ENCODE measurements at regions not wholly inside any gene's neighbourhood (a gene's known extent, or its start where the extent isn't known, plus 50 kb on each side); places are given as distances from the start of the nearest gene placed in this dataset.

- no peak for TF ChIP-seq EP300 (IDR thresholded peaks at IDR 0.05)
- TF ChIP-seq POLR2AphosphoS5 (IDR thresholded peaks at IDR 0.05), result no peak
- TF ChIP-seq, protein P1, sequence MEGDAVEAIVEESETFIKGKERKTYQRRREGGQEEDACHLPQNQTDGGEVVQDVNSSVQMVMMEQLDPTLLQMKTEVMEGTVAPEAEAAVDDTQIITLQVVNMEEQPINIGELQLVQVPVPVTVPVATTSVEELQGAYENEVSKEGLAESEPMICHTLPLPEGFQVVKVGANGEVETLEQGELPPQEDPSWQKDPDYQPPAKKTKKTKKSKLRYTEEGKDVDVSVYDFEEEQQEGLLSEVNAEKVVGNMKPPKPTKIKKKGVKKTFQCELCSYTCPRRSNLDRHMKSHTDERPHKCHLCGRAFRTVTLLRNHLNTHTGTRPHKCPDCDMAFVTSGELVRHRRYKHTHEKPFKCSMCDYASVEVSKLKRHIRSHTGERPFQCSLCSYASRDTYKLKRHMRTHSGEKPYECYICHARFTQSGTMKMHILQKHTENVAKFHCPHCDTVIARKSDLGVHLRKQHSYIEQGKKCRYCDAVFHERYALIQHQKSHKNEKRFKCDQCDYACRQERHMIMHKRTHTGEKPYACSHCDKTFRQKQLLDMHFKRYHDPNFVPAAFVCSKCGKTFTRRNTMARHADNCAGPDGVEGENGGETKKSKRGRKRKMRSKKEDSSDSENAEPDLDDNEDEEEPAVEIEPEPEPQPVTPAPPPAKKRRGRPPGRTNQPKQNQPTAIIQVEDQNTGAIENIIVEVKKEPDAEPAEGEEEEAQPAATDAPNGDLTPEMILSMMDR (IDR thresholded peaks at IDR 0.05), result no peak
These were observed 243.0 kb downstream of the ADRA2A start for GRCh38 chr10:111319866-111320265.
